Neural progenitor cell (in vitro differentiated cells): ENCODE measurements at regions not wholly inside any gene's neighbourhood (a gene's known extent, or its start where the extent isn't known, plus 50 kb on each side); places are given as distances from the start of the nearest gene placed in this dataset.

Experiments used
- DNase-seq: peaks from one replicate; pipeline ENCODE4 v3.0.0-alpha.2; 2016; ENCODE audit warnings: low spot score
- H2AFZ ChIP-seq: fragments of 200-600 bp; sonication (generic); replicated peaks from 2 replicates; pipeline ENCODE4 v1.6.1; 2016; ENCODE audit warnings: antibody characterized with exemption
- H3F3A ChIP-seq: fragments of 200-600 bp; sonication (generic); 2 replicates; pipeline ENCODE4 v1.6.1; 2016; ENCODE audit warnings: antibody characterized with exemption, low read depth
- H3K27ac ChIP-seq: fragments of 200-600 bp; sonication (generic); 2 replicates; pipeline ENCODE4 v1.5.1; 2016; ENCODE audit warnings: mild to moderate bottlenecking
- H3K27me3 ChIP-seq: fragments of 200-600 bp; sonication (generic); 2 replicates; pipeline ENCODE4 v1.6.1; 2016; ENCODE audit warnings: mild to moderate bottlenecking, moderate library complexity
- H3K36me3 ChIP-seq: fragments of 200-600 bp; sonication (generic); 2 replicates; pipeline ENCODE4 v1.5.1; 2016
- H3K4me1 ChIP-seq: fragments of 200-600 bp; sonication (generic); 2 replicates; pipeline ENCODE4 v1.6.1; 2016; ENCODE audit warnings: mixed run types
- H3K4me2 ChIP-seq: fragments of 200-600 bp; sonication (generic); 2 replicates; pipeline ENCODE4 v1.6.1; 2016
- H3K4me3 ChIP-seq: fragments of 200-600 bp; sonication (generic); 2 replicates; pipeline ENCODE4 v1.5.1; 2016
- H3K79me2 ChIP-seq: fragments of 200-600 bp; sonication (generic); 2 replicates; pipeline ENCODE4 v1.6.1; 2016; ENCODE audit warnings: low read depth
- H3K9ac ChIP-seq: fragments of 200-600 bp; sonication (generic); 2 replicates; pipeline ENCODE4 v1.6.1; 2016
- H3K9me3 ChIP-seq: fragments of 200-600 bp; sonication (generic); 2 replicates; pipeline ENCODE4 v1.5.1; 2016; ENCODE audit warnings: low read depth
- H4K20me1 ChIP-seq: fragments of 200-600 bp; sonication (generic); 2 replicates; pipeline ENCODE4 v1.6.1; 2016; ENCODE audit warnings: low read depth
- H3K27ac Mint-ChIP-seq: 3 replicates; pipeline ENCODE4 v1.8.0; 2021; ENCODE audit warnings: mixed read lengths
- H3K27me3 Mint-ChIP-seq: 2 replicates; pipeline ENCODE4 v1.8.0; 2022; ENCODE audit warnings: low read depth, mild to moderate bottlenecking, inconsistent platforms, moderate library complexity, mixed read lengths; ENCODE audit not compliant: insufficient read depth
- H3K36me3 Mint-ChIP-seq: 3 replicates; pipeline ENCODE4 v1.8.0; 2021; ENCODE audit warnings: mixed read lengths
- H3K4me1 Mint-ChIP-seq: 3 replicates; pipeline ENCODE4 v1.8.0; 2021; ENCODE audit warnings: mixed read lengths
- H3K4me3 Mint-ChIP-seq: 3 replicates; pipeline ENCODE4 v1.8.0; 2021; ENCODE audit warnings: mild to moderate bottlenecking, moderate library complexity, mixed read lengths
- H3K9me3 Mint-ChIP-seq: 3 replicates; pipeline ENCODE4 v1.8.0; 2020; ENCODE audit warnings: mixed read lengths
- EZH2 ChIP-seq: fragments of 200-600 bp; sonication (generic); IDR thresholded peaks from 2 replicates; pipeline ENCODE4 v1.6.1; 2017; ENCODE audit warnings: antibody characterized with exemption, mild to moderate bottlenecking, moderate library complexity
- EZH2phosphoT487 ChIP-seq: fragments of 200-600 bp; sonication (generic); IDR thresholded peaks from 2 replicates; pipeline ENCODE4 v1.6.1; 2017; ENCODE audit warnings: antibody characterized with exemption
- TF ChIP-seq, protein P1 (sequence below): fragments of 200-600 bp; sonication (generic); IDR thresholded peaks from 2 replicates; pipeline ENCODE4 v1.5.1; 2017; ENCODE audit warnings: antibody characterized with exemption, mild to moderate bottlenecking

DNA sequence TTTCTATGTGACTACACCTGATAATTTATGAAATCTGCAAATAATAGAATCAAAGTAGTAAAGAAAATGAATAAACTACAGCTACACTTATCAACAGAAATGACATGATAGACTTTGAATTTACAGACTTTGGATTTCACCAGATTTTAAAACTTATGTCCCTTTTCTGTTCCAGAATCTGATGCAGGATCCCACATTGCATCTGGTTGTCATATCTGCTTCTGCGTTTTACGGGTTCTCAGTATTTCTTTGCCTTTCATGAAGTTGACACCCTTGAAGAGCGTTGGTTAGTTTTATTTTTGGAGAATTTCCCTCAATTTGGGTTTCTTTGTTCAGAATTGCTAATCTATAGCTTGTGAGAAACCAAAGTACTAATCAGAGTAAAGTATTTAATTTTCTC is 174.9 kb upstream of the ADCY2 start:
- Histone ChIP-seq H3K4me2 (no peak overlapping the region), H3K36me3 (no peaks in the 10 kb centered on the region), H4K20me1 (no peaks in the 10 kb centered on the region), H3K9ac (no peak overlapping the region), H3K4me1 (no peaks in the 10 kb centered on the region), H3K4me3 (no peak overlapping the region), H3K27ac (no peak overlapping the region), H3F3A (no peaks in the 10 kb centered on the region), H2AFZ (no peak overlapping the region), H3K9me3 (no peaks in the 10 kb centered on the region), H3K27me3 (no peaks in the 10 kb centered on the region), H3K79me2 (no peaks in the 10 kb centered on the region)
- H3K4me1 Mint-ChIP-seq = no peaks in the 10 kb centered on the region
- no peaks in the 10 kb centered on the region for H3K9me3 Mint-ChIP-seq
- H3K27ac Mint-ChIP-seq = no peak overlapping the region
- DNase-seq = no peak
- TF ChIP-seq EZH2phosphoT487 (no peak), EZH2 (no peak)
- TF ChIP-seq, protein P1, sequence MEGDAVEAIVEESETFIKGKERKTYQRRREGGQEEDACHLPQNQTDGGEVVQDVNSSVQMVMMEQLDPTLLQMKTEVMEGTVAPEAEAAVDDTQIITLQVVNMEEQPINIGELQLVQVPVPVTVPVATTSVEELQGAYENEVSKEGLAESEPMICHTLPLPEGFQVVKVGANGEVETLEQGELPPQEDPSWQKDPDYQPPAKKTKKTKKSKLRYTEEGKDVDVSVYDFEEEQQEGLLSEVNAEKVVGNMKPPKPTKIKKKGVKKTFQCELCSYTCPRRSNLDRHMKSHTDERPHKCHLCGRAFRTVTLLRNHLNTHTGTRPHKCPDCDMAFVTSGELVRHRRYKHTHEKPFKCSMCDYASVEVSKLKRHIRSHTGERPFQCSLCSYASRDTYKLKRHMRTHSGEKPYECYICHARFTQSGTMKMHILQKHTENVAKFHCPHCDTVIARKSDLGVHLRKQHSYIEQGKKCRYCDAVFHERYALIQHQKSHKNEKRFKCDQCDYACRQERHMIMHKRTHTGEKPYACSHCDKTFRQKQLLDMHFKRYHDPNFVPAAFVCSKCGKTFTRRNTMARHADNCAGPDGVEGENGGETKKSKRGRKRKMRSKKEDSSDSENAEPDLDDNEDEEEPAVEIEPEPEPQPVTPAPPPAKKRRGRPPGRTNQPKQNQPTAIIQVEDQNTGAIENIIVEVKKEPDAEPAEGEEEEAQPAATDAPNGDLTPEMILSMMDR = no peak
- H3K36me3 Mint-ChIP-seq = no peaks in the 10 kb centered on the region
- no peak overlapping the region for H3K4me3 Mint-ChIP-seq
- H3K27me3 Mint-ChIP-seq = no peaks in the 10 kb centered on the region

GRCh38 chr5:7225826-7226225 is 170.1 kb upstream of the ADCY2 start:
- H3K36me3 ChIP-seq = no peaks in the 10 kb centered on the region
- TF ChIP-seq EZH2phosphoT487 = no peak
- no peak for TF ChIP-seq EZH2
- TF ChIP-seq, protein P1 = no peak
- H3K27ac Mint-ChIP-seq = no peak overlapping the region

DNA sequence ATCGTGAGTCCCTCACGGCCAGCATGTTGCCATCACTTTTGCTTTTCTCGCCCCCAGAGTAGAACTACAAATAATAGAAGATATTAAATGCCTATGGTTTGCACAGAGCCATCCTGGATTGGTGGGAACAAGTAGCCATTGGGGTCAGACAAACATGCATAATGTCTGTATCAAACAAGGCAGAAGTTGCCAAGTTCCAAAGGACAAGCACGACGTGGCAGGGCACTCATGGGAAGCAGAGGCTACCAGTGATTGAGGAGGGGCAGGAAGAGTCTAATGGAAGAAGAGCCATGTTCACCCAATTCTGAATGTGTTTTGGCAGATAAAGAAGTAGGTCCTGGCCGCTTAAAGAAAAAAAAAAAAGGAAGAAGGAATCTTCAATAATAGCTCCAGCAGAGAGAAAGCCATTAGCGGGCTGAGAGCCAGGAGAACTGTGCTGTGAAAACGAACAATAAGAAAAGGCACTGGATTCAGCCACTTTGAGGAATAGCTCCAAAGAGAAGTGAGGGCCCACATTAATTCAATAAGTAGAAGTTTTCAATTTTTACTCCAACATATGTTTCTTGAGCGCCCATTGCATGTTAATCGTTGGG is 153.7 kb upstream of the ADCY2 start:
- H3K27me3 Mint-ChIP-seq = peaks cover 2% of the 10 kb centered on the region
- no peaks in the 10 kb centered on the region for H3K27me3 ChIP-seq
- no peaks in the 10 kb centered on the region for H4K20me1 ChIP-seq
- no peak overlapping the region for H3K9ac ChIP-seq
- no peak overlapping the region for H3K27ac ChIP-seq
- peaks cover 21% of the 10 kb centered on the region for H3K4me1 ChIP-seq
- no peak for DNase-seq
- H3K4me2 ChIP-seq = no peak overlapping the region
- H3K27ac Mint-ChIP-seq = no peak overlapping the region
- TF ChIP-seq, protein P1 = no peak
- TF ChIP-seq EZH2phosphoT487 (no peak), EZH2 (no peak)
- peaks cover 24% of the 10 kb centered on the region for H3K4me1 Mint-ChIP-seq
- H3K36me3 ChIP-seq = no peaks in the 10 kb centered on the region
- no peaks in the 10 kb centered on the region for H3F3A ChIP-seq
- H3K9me3 Mint-ChIP-seq = peaks cover 2% of the 10 kb centered on the region
- peak overlapping the region; percentile 30 for H2AFZ ChIP-seq
- no peaks in the 10 kb centered on the region for H3K36me3 Mint-ChIP-seq
- H3K79me2 ChIP-seq = no peaks in the 10 kb centered on the region
- H3K4me3 Mint-ChIP-seq = no peak overlapping the region
- no peak overlapping the region for H3K4me3 ChIP-seq
- H3K9me3 ChIP-seq = no peaks in the 10 kb centered on the region

More at GRCh38 chr5:7225826-7226225, 170.1 kb upstream of the ADCY2 start:
- no peaks in the 10 kb centered on the region for H3K4me1 ChIP-seq
- H3K4me2 ChIP-seq = no peak overlapping the region
- no peaks in the 10 kb centered on the region for H3K27me3 ChIP-seq
- no peaks in the 10 kb centered on the region for H3K9me3 ChIP-seq
- no peak for DNase-seq
- no peaks in the 10 kb centered on the region for H4K20me1 ChIP-seq
- Mint-ChIP-seq H3K4me3 (no peak overlapping the region), H3K36me3 (peaks cover 4% of the 10 kb centered on the region), H3K9me3 (peaks cover 13% of the 10 kb centered on the region), H3K27me3 (peaks cover 3% of the 10 kb centered on the region), H3K4me1 (no peaks in the 10 kb centered on the region)
- no peaks in the 10 kb centered on the region for H3K79me2 ChIP-seq
- H3K4me3 ChIP-seq = no peak overlapping the region
- H3K27ac ChIP-seq = no peak overlapping the region
- no peaks in the 10 kb centered on the region for H3F3A ChIP-seq
- H2AFZ ChIP-seq = no peak overlapping the region
- H3K9ac ChIP-seq = no peak overlapping the region
